ENCODE measurements at regions not wholly inside any gene's neighbourhood (a gene's known extent, or its start where the extent isn't known, plus 50 kb on each side); places are given as distances from the start of the nearest gene placed in this dataset.
"Not testable (repeated sequence)": the region's sequence is repeated elsewhere in the genome, so short reads cannot be mapped to it uniquely, and the experiment has no call there.

DNA sequence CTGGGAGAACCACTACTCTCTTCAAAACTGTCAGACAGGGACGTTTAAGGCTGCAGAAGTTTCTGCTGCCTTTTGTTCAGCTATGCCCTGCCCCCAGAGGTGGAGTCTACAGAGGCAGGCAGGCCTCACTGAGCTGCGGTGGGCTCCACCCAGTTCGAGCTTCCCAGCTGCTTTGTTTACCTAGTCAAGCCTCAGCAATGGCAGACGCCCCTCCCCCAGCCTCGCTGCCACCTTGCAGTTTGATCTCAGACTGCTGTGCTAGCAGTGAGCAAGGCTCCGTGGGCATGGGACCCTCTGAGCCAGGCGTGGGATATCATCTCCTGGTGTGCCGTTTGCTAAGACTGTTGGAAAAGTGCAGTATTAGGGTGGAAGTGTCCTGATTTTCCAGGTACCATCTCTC lies 258.6 kb upstream of the GOT2 start:
- not testable (repeated sequence) for DNase-seq (ENCODE audit: low read depth in 2 of 2)

- DNase-seq (ENCODE audit: low read depth in 2 of 2), result not testable (repeated sequence)
Measured at GRCh38 chr16:58983181-58983965, 249.3 kb upstream of the GOT2 start.

GRCh38 chr16:58970775-58971174 lies 236.7 kb upstream of the GOT2 start:
- no peak for DNase-seq (ENCODE audit: low read depth in 2 of 2)

DNA sequence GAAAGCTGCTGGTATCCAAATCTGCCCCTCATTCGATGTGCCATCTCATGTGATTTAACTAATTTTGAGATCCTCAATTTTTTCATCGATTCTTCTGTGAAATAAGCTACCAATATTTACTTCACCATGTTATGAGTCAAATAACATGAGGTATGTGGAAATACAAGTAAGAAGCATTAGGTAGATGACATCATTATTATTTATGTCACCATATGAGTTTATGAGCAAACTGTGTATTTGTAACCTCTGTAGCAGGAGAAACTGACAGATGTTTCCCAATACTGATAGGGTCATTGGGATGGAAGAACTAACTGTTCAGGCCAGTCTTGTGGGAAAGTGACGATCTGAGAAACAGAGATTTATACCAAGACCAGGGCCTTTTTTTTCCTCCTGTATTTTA lies 229.4 kb upstream of the GOT2 start:
- no peak for DNase-seq (ENCODE audit: low read depth in 2 of 2)

DNA sequence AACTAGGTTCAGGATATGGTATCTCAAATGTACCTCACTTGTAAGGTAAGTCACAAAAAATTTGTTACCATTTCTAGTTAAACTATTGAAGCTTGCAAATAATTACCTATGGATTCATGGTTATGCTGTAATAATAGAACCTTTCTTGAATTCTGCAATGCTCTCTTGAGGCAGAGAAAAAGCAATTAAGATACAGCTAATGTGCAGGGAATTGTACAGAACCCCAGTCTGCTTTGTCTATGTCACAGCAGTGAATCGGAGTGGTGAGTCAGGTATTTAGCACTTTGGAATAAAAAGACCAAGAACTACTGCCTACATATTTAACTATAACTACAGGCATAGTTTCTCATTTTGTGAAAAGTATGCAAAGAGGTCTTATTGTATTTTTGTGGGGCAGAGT lies 228.7 kb upstream of the GOT2 start:
- DNase-seq (ENCODE audit: low read depth in 2 of 2), result no peak

- no peak for DNase-seq (ENCODE audit: low read depth in 2 of 2)
Measured at GRCh38 chr16:58960484-58960883, 226.4 kb upstream of the GOT2 start.

DNA sequence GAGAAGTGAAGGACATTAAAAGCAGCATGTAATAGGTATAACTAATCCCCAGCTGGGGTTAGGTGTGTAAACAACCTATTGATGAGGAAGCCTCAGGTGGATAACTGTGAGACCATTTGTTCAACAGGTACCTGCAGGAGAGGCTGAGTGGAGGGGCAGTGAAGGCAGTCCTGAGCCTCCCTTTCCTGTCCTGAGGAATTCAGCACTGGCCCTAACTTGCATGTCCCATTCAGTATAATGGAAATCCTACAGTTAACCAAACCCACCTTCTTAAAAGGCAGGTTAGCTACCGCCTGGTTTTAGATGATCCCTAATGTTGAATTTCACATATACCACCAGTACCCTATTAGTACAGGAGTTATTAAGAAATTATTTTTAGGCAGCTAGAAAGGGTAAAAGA lies 225.9 kb upstream of the GOT2 start:
- DNase-seq (ENCODE audit: low read depth in 2 of 2), result no peak

DNA sequence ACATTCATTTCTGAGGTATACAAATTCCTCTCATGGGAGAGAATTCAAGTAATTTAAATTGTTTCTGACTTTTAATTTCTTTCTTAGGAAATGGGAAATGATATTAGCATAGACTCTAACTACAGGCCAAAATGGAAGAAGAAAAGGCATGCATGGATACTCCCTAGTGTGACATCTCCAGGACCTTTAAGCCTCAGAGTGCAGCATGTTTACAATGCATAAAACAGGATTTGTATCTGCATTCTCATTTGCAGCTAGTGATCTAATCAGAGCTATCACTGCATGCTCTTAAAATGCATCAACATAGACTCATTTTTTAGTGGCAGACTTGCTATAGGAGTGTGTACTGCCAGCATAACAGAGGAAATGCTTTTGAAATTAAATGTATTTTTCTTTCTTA lies 224.6 kb upstream of the GOT2 start:
- no peak for DNase-seq (ENCODE audit: low read depth in 2 of 2)

DNA sequence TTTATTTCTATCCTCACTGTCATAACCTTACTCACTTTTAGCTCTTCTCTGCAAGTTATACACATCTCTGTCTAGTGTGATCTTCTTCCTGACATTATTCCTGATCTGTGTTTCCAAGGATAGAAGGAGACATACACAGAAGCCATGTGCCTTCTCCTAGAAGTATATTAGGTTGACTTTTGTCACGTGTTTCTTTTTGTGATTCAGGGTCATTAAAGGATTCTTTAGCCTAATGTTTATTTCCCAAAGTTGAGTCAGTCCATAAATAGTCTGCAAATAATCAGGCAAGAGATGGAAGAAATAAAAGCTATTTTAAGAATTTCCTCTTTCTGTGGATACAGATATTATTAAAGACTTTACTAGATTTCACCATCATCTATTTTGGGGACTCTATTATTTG lies 214.1 kb upstream of the GOT2 start:
- DNase-seq (ENCODE audit: low read depth in 2 of 2), result no peak

- no peak for DNase-seq (ENCODE audit: low read depth in 2 of 2)
Measured at GRCh38 chr16:58940609-58941008, 206.5 kb upstream of the GOT2 start.

GRCh38 chr16:58938811-58939210 lies 204.7 kb upstream of the GOT2 start:
- no peak for DNase-seq (ENCODE audit: low read depth in 2 of 2)

DNA sequence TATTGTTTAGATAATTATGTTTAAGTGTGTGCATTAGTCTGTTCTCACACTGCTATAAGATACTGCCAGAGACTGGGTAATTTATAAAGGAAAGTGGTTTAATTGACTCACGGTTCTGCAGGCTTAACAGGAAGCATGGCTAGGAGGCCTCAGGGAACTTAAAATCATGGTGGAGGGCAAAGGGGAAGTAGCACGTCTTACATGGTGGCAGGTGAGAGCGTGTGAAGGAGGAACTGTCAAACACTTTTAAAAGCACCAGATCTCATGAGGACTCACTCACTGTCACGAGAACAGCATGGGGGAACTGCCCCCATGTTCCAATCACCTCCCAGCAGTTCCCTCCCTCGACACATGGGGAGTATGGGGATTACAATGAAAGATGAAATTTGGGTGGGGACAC lies 203.5 kb upstream of the GOT2 start:
- DNase-seq (ENCODE audit: low read depth in 2 of 2), result no peak

DNA sequence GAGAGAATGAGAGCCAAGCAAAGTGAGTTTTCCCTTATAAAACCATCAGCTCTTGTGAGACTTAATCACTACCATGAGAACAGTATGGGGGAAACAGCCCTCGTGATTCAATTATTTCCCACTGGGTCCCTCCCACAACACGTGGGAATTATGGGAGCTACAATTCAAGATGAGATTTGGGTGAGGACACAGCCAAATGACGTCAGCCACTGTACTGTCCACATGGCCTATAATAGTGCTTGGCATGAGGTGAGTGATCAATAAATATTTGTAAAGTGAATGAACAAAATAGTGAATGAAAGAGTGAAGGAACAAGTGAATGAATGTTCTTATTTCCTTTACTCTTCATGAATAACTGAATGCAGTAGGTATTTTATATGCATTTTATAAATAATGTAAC lies 199.1 kb upstream of the GOT2 start:
- DNase-seq (ENCODE audit: low read depth in 2 of 2), result no peak

- no peak for DNase-seq (ENCODE audit: low read depth in 2 of 2)
Measured at GRCh38 chr16:58931436-58931835, 197.3 kb upstream of the GOT2 start.

GRCh38 chr16:58923094-58923493 lies 189.0 kb upstream of the GOT2 start:
- DNase-seq (ENCODE audit: low read depth in 2 of 2), result no peak

DNA sequence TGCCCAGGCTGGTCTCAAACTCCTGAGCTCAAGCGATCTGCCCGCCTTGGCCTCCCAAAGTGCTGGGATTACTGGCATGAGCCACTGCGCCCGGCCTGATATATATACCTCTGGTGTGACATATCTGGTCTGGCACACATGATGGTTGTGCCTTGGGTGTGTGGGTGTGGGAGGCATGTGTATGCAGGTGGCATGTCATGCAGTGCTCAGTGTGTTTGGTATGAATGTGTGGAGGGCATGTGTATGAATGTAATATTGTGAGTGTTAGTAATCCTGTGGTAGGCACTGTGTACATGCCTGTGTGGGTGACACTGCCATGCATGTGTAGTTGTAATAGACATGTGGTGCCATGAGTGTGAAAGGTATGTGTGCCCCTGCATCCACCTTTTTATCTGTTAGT lies 179.3 kb upstream of the GOT2 start:
- DNase-seq (ENCODE audit: low read depth in 2 of 2), result no peak

DNA sequence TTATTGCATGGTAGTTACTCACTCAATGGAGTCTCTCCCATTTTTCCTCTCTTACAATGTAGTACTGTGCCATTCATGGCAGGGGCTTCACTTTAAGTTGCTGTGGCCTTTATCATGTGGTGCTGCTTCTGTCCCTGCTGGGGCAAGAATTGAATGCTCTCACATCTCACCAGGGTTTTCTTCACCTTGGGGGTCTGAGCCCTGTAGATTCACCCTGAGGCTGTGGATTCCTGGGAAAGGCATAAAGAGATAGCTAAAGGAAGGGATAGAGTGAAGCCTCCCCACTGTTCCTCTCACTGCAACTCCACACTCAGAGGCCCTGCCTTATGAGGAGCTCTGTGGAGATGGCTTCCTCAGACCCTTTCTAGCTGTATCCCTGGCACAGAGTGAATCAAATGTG lies 178.5 kb upstream of the GOT2 start:
- DNase-seq (ENCODE audit: low read depth in 2 of 2), result no peak

- DNase-seq (ENCODE audit: low read depth in 2 of 2), result no peak
Measured at GRCh38 chr16:58906981-58907715, 173.0 kb upstream of the GOT2 start.

DNA sequence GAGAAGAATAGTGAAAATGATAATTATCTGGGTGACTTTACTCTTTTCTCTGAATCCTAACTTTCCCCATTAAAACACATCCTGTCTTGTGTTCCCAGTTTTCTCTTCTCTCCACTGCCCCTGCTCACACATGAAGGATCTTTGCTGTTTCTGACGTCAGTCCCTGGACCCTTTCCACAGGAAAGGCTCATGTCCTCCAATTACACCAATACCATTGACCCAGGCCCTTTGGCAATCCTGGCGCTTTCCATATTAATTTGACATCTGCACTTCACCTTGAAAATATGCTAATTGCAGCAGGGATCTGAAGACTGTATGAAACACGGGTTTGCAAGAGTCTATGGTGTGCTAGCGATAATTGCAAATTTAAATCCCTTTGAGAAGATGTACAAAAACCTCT lies 170.2 kb upstream of the GOT2 start:
- no peak for DNase-seq (ENCODE audit: low read depth in 2 of 2)

DNA sequence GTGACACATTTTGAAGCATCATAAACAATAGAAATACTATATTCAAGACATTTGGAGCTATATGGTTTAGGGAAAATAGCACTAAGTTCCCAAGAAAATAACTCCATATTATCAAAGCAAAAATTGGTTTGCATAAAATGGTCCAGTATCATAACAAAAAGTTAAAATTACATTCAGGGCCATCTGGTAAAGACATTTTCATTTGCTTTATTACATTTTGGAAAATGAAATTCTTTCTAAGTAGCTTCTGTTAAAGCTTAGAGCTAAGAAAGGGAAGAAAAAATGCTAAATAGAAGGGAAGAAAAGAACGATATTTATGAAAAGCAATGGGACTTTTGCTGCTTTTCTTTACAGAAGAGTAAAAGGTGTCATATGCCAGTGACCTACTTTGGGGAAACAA lies 155.4 kb upstream of the GOT2 start:
- no peak for DNase-seq (ENCODE audit: low read depth in 2 of 2)

GRCh38 chr16:58885528-58886170 lies 151.5 kb upstream of the GOT2 start:
- DNase-seq (ENCODE audit: low read depth in 2 of 2), result no peak

DNA sequence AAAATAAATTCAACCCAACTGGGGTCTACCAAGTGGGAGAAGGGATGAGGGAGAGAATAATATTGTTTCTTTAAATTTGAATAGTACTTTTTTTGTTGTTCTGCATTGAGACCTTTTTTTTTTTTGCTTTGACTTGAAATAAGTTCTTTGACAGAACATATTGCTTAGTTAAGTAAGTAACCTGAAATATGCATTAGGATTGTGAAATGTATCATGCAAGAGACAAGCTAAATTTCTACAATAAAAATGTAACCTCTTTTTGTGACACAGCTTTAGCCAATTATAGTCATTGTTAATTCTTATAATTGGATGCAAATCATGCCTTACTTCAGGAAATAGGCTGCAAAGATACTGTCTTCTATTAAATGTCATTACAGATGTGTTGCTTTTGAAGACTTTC lies 150.0 kb upstream of the GOT2 start:
- no peak for DNase-seq (ENCODE audit: low read depth in 2 of 2)

- no peak for DNase-seq (ENCODE audit: low read depth in 2 of 2)
Measured at GRCh38 chr16:58883131-58883530, 149.0 kb upstream of the GOT2 start.
